Adrenal gland (tissue), 9 donors: ENCODE measurements at regions not wholly inside any gene's neighbourhood (a gene's known extent, or its start where the extent isn't known, plus 50 kb on each side); places are given as distances from the start of the nearest gene placed in this dataset.
A peak's percentile ranks its signal among the peaks of the same experiment; 100 is the strongest.

ENCODE experiments used
- DNase-seq, 7 donors: peaks; one replicate each; pipeline ENCODE4 v3.0.0-alpha.2; 2019 to 2020
- H3K27ac ChIP-seq, 5 donors: fragments of 200-600 bp; sonication (generic) in 4 of 5; 1 replicate in 3 of 5; 2 replicates in 2 of 5; pipeline versions ENCODE4 v1.5.1 to v1.8.0; 2016 to 2020; ENCODE audit warnings: mild to moderate bottlenecking in 1 of 5
- H3K27me3 ChIP-seq: fragments of 200-600 bp; 2 replicates; pipeline ENCODE4 v1.8.0; 2021
- H3K36me3 ChIP-seq, 2 donors: fragments of 200-600 bp; replicated peaks in 1 of 2; 1 replicate in 1 of 2; 2 replicates in 1 of 2; pipeline versions ENCODE4 v1.5.1 to v1.8.0; 2018 to 2022
- H3K4me1 ChIP-seq, 2 donors: fragments of 200-600 bp; replicated peaks in 1 of 2; 1 replicate in 1 of 2; 2 replicates in 1 of 2; pipeline versions ENCODE4 v1.5.1 to v1.8.0; 2018 to 2021
- H3K4me3 ChIP-seq, 4 donors: fragments of 200-600 bp; sonication (generic) in 3 of 4; one replicate each; pipeline ENCODE4 v1.5.1; 2016 to 2018
- H3K9me3 ChIP-seq, 3 donors: fragments of 200-600 bp; sonication (generic) in 1 of 3; replicated peaks in 1 of 3; 1 replicate in 2 of 3; 2 replicates in 1 of 3; pipeline versions ENCODE4 v1.5.1 to v1.8.0; 2016 to 2021
- CTCF ChIP-seq, 6 experiments: fragments of 450-650 bp in 4 of 6; fragments of 200-600 bp in 2 of 6; sonication (generic) in 1 of 6; IDR thresholded peaks; 1 replicate in 5 of 6; 2 replicates in 1 of 6; pipeline versions ENCODE4 v1.5.1 to v1.8.0; 2016 to 2021; ENCODE audit warnings: antibody characterized with exemption in 6 of 6, mild to moderate bottlenecking in 2 of 6, moderate library complexity in 1 of 6
- POLR2A ChIP-seq, 2 donors: fragments of 450-650 bp; IDR thresholded peaks; one replicate each; pipeline ENCODE4 v1.6.1; 2017; ENCODE audit warnings: antibody characterized with exemption in 2 of 2, mild to moderate bottlenecking in 2 of 2, moderate library complexity in 1 of 2
- WGBS, 4 donors: extraction: QIAGEN DNeasy Blood & Tissue Kit in 2 of 4; methylation state at CpG; one replicate each; pipeline versions ENCODE4 v1.1.5 to v1.1.7; 2013 to 2017; 5-methylcytosine and 5-hydroxymethylcytosine counted together
- intact Hi-C, 2 donors: fragments of 100-400 bp; cut with DNase I; formaldehyde crosslinking; loops; one replicate each; pipeline versions ENCODE4 v1.14.1 to v1.15.0; 2022 to 2023
- donor health status: healthy with polysubstance abuse.
- donor health status: Bipolar disorder and iron deficiency.
- donor health status: DM: yes; HTN: yes; CAD: no.
- donor health status: DM: no; HTN: no; CAD: no.
- donor health status: DM: no; HTN: no; CAD: no.

GRCh38 chr5:124643336-124643735 lies 103.1 kb downstream of the ZNF608 start:
- TF ChIP-seq POLR2A (IDR thresholded peaks at IDR 0.05): no peak
- intact Hi-C loops: no loop called here
- H3K27me3 ChIP-seq: no peaks in the 10 kb centered on the region

GRCh38 chr5:124642151-124642550 lies 104.3 kb downstream of the ZNF608 start:
- Histone ChIP-seq H3K4me1 (peaks cover 4 to 8% of the 10 kb centered on the region in 2 donors), H3K36me3 (peaks cover 0 to 7% of the 10 kb centered on the region in 2 donors), H3K9me3 (no peaks in the 10 kb centered on the region), H3K27me3 (no peaks in the 10 kb centered on the region), H3K4me3 (no peak overlapping the region), H3K27ac (no peak overlapping the region)
- intact Hi-C loops: no loop called here
- TF ChIP-seq POLR2A (IDR thresholded peaks at IDR 0.05) (no peak), CTCF (IDR thresholded peaks at IDR 0.05) (no peak)
- WGBS, 4 donors: 60 to 79% (median 69%) methylated on average over 2 of the region's 2 CpGs
- peak in 2 of 7 donors; percentile 29 to 50 for DNase-seq

More at GRCh38 chr5:124643336-124643735, 103.1 kb downstream of the ZNF608 start:
- H3K4me3 ChIP-seq: no peak overlapping the region
- peaks cover 0 to 14% of the 10 kb centered on the region in 2 donors for H3K36me3 ChIP-seq
- H3K4me1 ChIP-seq: peaks cover 4 to 8% of the 10 kb centered on the region in 2 donors
- H3K9me3 ChIP-seq: no peaks in the 10 kb centered on the region
- H3K27ac ChIP-seq: no peak overlapping the region
- 96 to 99% (median 97%) methylated on average over 7 of the region's 7 CpGs for WGBS, 4 donors
- DNase-seq: no peak

- Histone ChIP-seq H3K27me3 (no peaks in the 10 kb centered on the region), H3K36me3 (peaks cover 0 to 4% of the 10 kb centered on the region in 2 donors), H3K9me3 (no peaks in the 10 kb centered on the region), H3K4me3 (no peak overlapping the region), H3K27ac (no peak overlapping the region), H3K4me1 (peaks cover 4 to 8% of the 10 kb centered on the region in 2 donors)
- WGBS, 4 donors: 85 to 89% (median 87%) methylated on average over 11 of the region's 11 CpGs
- intact Hi-C loops: no loop called here
- TF ChIP-seq POLR2A (IDR thresholded peaks at IDR 0.05) (no peak), CTCF (IDR thresholded peaks at IDR 0.05) (no peak)
- no peak for DNase-seq
These were observed 105.2 kb downstream of the ZNF608 start for GRCh38 chr5:124641154-124641792.

GRCh38 chr5:124639095-124639665 lies 107.3 kb downstream of the ZNF608 start:
- TF ChIP-seq CTCF (IDR thresholded peaks at IDR 0.05) (no peak), POLR2A (IDR thresholded peaks at IDR 0.05) (no peak)
- H3K27ac ChIP-seq: no peak overlapping the region
- no peak for DNase-seq
- 84 to 92% (median 90%) methylated on average over 4 of the region's 4 CpGs for WGBS, 4 donors
- H3K4me1 ChIP-seq: peaks cover 4 to 16% of the 10 kb centered on the region in 2 donors
- H3K4me3 ChIP-seq: no peak overlapping the region
- intact Hi-C loops: no loop called here
- no peaks in the 10 kb centered on the region for H3K9me3 ChIP-seq
- no peaks in the 10 kb centered on the region for H3K27me3 ChIP-seq
- H3K36me3 ChIP-seq: peaks cover 0 to 4% of the 10 kb centered on the region in 2 donors

- H3K27ac ChIP-seq: no peak overlapping the region
- no peak overlapping the region for H3K4me3 ChIP-seq
- intact Hi-C loops: no loop called here
- H3K27me3 ChIP-seq: no peaks in the 10 kb centered on the region
- TF ChIP-seq CTCF (IDR thresholded peaks at IDR 0.05) (no peak), POLR2A (IDR thresholded peaks at IDR 0.05) (no peak)
- H3K36me3 ChIP-seq: no peaks in the 10 kb centered on the region
- no peaks in the 10 kb centered on the region for H3K9me3 ChIP-seq
- H3K4me1 ChIP-seq: peaks cover 0 to 15% of the 10 kb centered on the region in 2 donors
- DNase-seq: no peak
- WGBS, 4 donors: 89 to 97% (median 96%) methylated on average over 3 of the region's 3 CpGs
These were observed 109.4 kb downstream of the ZNF608 start for GRCh38 chr5:124637011-124637410.
